ENCODE measurements at regions not wholly inside any gene's neighbourhood (a gene's known extent, or its start where the extent isn't known, plus 50 kb on each side); places are given as distances from the start of the nearest gene placed in this dataset.

- TF ChIP-seq YY1 (IDR thresholded peaks at IDR 0.05; ENCODE audit: low read depth) (no peak), RAD21 (IDR thresholded peaks at IDR 0.05; ENCODE audit: low read depth) (no peak), TEAD4 (IDR thresholded peaks at IDR 0.05) (no peak), REST (IDR thresholded peaks at IDR 0.05; ENCODE audit: low read depth) (no peak), MAX (IDR thresholded peaks at IDR 0.05) (no peak), EP300 (IDR thresholded peaks at IDR 0.05; ENCODE audit: borderline replicate concordance) (no peak), TAF1 (IDR thresholded peaks at IDR 0.05; ENCODE audit: low read depth) (no peak), CEBPB (IDR thresholded peaks at IDR 0.05) (no peak), NFIC (IDR thresholded peaks at IDR 0.05) (no peak), FOXM1 (IDR thresholded peaks at IDR 0.05; ENCODE audit: borderline replicate concordance, low read depth) (no peak), CREB1 (IDR thresholded peaks at IDR 0.05; ENCODE audit: low read depth) (no peak), ZBTB7A (IDR thresholded peaks at IDR 0.05; ENCODE audit: low read depth) (no peak), USF1 (IDR thresholded peaks at IDR 0.05) (no peak)
Measured at GRCh38 chr6:145271040-145271439, 464.3 kb downstream of the EPM2A start.
